ENCODE measurements at regions not wholly inside any gene's neighbourhood (a gene's known extent, or its start where the extent isn't known, plus 50 kb on each side); places are given as distances from the start of the nearest gene placed in this dataset.
"Not testable (repeated sequence)": the region's sequence is repeated elsewhere in the genome, so short reads cannot be mapped to it uniquely, and the experiment has no call there.

- ATAC-seq (ENCODE audit: low FRiP score) (no peak), DNase-seq (ENCODE audit: low spot score) (no peak)
- TF ChIP-seq, protein P1, sequence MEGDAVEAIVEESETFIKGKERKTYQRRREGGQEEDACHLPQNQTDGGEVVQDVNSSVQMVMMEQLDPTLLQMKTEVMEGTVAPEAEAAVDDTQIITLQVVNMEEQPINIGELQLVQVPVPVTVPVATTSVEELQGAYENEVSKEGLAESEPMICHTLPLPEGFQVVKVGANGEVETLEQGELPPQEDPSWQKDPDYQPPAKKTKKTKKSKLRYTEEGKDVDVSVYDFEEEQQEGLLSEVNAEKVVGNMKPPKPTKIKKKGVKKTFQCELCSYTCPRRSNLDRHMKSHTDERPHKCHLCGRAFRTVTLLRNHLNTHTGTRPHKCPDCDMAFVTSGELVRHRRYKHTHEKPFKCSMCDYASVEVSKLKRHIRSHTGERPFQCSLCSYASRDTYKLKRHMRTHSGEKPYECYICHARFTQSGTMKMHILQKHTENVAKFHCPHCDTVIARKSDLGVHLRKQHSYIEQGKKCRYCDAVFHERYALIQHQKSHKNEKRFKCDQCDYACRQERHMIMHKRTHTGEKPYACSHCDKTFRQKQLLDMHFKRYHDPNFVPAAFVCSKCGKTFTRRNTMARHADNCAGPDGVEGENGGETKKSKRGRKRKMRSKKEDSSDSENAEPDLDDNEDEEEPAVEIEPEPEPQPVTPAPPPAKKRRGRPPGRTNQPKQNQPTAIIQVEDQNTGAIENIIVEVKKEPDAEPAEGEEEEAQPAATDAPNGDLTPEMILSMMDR (IDR thresholded peaks at IDR 0.05), result no peak
Observed at GRCh38 chr10:52368725-52369124, 54.6 kb downstream of the DKK1 start.

- not testable (repeated sequence) for ATAC-seq (ENCODE audit: low FRiP score)
Observed at GRCh38 chr10:52374207-52374606, 60.1 kb downstream of the DKK1 start.

GRCh38 chr10:52376694-52377354 lies 62.7 kb downstream of the DKK1 start:
- TF ChIP-seq, protein P1 (IDR thresholded peaks at IDR 0.05), result no peak
- ATAC-seq (ENCODE audit: low FRiP score) (no peak), DNase-seq (ENCODE audit: low spot score) (no peak)

More at GRCh38 chr10:52374207-52374606, 60.1 kb downstream of the DKK1 start:
- DNase-seq (ENCODE audit: low spot score), result not testable (repeated sequence)

DNA sequence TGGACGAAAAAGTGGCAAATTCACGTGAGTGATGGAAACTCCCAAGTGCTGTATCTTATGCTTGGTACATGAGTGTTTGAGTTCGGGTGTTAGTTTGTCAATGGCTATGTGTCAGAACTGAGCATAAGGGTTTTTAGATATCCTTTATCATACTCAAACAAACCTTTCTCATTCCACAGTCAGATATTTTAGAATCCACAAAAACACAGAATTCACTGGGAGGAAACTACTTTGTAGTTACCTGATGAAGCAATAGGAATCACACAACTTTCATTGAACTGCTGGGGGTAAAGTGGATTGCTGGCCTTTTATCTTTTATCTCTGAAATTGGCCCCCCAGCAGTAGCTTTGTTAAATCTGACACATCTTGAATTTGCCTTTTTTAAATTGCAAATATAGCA lies 64.0 kb downstream of the DKK1 start:
- TF ChIP-seq, protein P1 (IDR thresholded peaks at IDR 0.05), result no peak
- no peak for DNase-seq (ENCODE audit: low spot score)
- ATAC-seq (ENCODE audit: low FRiP score), result no peak

- TF ChIP-seq, protein P1 (IDR thresholded peaks at IDR 0.05), result no peak
- no peak for ATAC-seq (ENCODE audit: low FRiP score)
- no peak for DNase-seq (ENCODE audit: low spot score)
Observed at GRCh38 chr10:52379287-52379686, 65.2 kb downstream of the DKK1 start.

- DNase-seq (ENCODE audit: low spot score) (no peak), ATAC-seq (ENCODE audit: low FRiP score) (no peak)
- TF ChIP-seq, protein P1 (IDR thresholded peaks at IDR 0.05), result no peak
Observed at GRCh38 chr10:52383088-52383487, 69.0 kb downstream of the DKK1 start.

GRCh38 chr10:52387744-52388143 lies 73.7 kb downstream of the DKK1 start:
- DNase-seq (ENCODE audit: low spot score) (no peak), ATAC-seq (ENCODE audit: low FRiP score) (no peak)

More at GRCh38 chr10:52387744-52388143, 73.7 kb downstream of the DKK1 start:
- TF ChIP-seq, protein P1 (IDR thresholded peaks at IDR 0.05), result no peak

All from omental fat pad (tissue), 3 donors.